Hypothalamus (tissue), 51 donors: ENCODE measurements at regions not wholly inside any gene's neighbourhood (a gene's known extent, or its start where the extent isn't known, plus 50 kb on each side); places are given as distances from the start of the nearest gene placed in this dataset.
A peak's percentile ranks its signal among the peaks of the same experiment; 100 is the strongest.

ENCODE experiments used
- DNase-seq, 51 donors: peaks; one replicate each; lab custom pipeline; 2025; lab: John Stamatoyannopoulos, UW

GRCh38 chr3:10695595-10696285 lies 120.3 kb upstream of the SLC6A11 start:
- DNase-seq, result peak in 2 of 51 donors; percentile 30 to 58

- no peak for DNase-seq
Measured at GRCh38 chr3:10697918-10698317, 118.1 kb upstream of the SLC6A11 start.

- DNase-seq, result no peak
Measured at GRCh38 chr3:10700821-10701220, 115.2 kb upstream of the SLC6A11 start.

- DNase-seq, result peak in 20 of 51 donors; percentile 7 to 68 (median 31)
Measured at GRCh38 chr3:10702961-10703740, 112.9 kb upstream of the SLC6A11 start.

- no peak for DNase-seq
Measured at GRCh38 chr3:10703875-10704274, 112.2 kb upstream of the SLC6A11 start.

- DNase-seq, result peak in 1 of 51 donors; percentile 26
Measured at GRCh38 chr3:10706156-10706739, 109.8 kb upstream of the SLC6A11 start.

GRCh38 chr3:10706740-10707399 lies 109.2 kb upstream of the SLC6A11 start:
- DNase-seq, result no peak

GRCh38 chr3:10707400-10708215 lies 108.4 kb upstream of the SLC6A11 start:
- peak in 13 of 51 donors; percentile 18 to 48 (median 30) for DNase-seq

- DNase-seq, result peak in 5 of 51 donors; percentile 18 to 49 (median 28)
Measured at GRCh38 chr3:10708216-10708893, 107.7 kb upstream of the SLC6A11 start.

- no peak for DNase-seq
Measured at GRCh38 chr3:10709110-10709781, 106.8 kb upstream of the SLC6A11 start.

GRCh38 chr3:10712121-10712520 lies 103.9 kb upstream of the SLC6A11 start:
- DNase-seq, result no peak

- DNase-seq, result no peak
Measured at GRCh38 chr3:10713656-10714055, 102.4 kb upstream of the SLC6A11 start.

GRCh38 chr3:10715886-10716285 lies 100.1 kb upstream of the SLC6A11 start:
- DNase-seq, result no peak

- DNase-seq, result no peak
Measured at GRCh38 chr3:10716964-10717363, 99.1 kb upstream of the SLC6A11 start.

- no peak for DNase-seq
Measured at GRCh38 chr3:10717756-10718155, 98.3 kb upstream of the SLC6A11 start.

GRCh38 chr3:10721101-10721500 lies 94.9 kb upstream of the SLC6A11 start:
- no peak for DNase-seq

- DNase-seq, result peak in 6 of 51 donors; percentile 7 to 38 (median 20)
Measured at GRCh38 chr3:10722911-10723310, 93.1 kb upstream of the SLC6A11 start.

- no peak for DNase-seq
Measured at GRCh38 chr3:10723991-10724390, 92.0 kb upstream of the SLC6A11 start.

GRCh38 chr3:10725067-10725466 lies 91.0 kb upstream of the SLC6A11 start:
- no peak for DNase-seq
